Adrenal gland (tissue), 9 donors: ENCODE measurements at regions not wholly inside any gene's neighbourhood (a gene's known extent, or its start where the extent isn't known, plus 50 kb on each side); places are given as distances from the start of the nearest gene placed in this dataset.

Experiments
- DNase-seq, 7 donors: peaks; one replicate each; pipeline ENCODE4 v3.0.0-alpha.2; 2019 to 2020
- H3K27ac ChIP-seq, 5 donors: fragments of 200-600 bp; sonication (generic) in 4 of 5; 1 replicate in 3 of 5; 2 replicates in 2 of 5; pipeline versions ENCODE4 v1.5.1 to v1.8.0; 2016 to 2020; ENCODE audit warnings: mild to moderate bottlenecking in 1 of 5
- H3K27me3 ChIP-seq: fragments of 200-600 bp; 2 replicates; pipeline ENCODE4 v1.8.0; 2021
- H3K36me3 ChIP-seq, 2 donors: fragments of 200-600 bp; replicated peaks in 1 of 2; 1 replicate in 1 of 2; 2 replicates in 1 of 2; pipeline versions ENCODE4 v1.5.1 to v1.8.0; 2018 to 2022
- H3K4me1 ChIP-seq, 2 donors: fragments of 200-600 bp; replicated peaks in 1 of 2; 1 replicate in 1 of 2; 2 replicates in 1 of 2; pipeline versions ENCODE4 v1.5.1 to v1.8.0; 2018 to 2021
- H3K4me3 ChIP-seq, 4 donors: fragments of 200-600 bp; sonication (generic) in 3 of 4; one replicate each; pipeline ENCODE4 v1.5.1; 2016 to 2018
- H3K9me3 ChIP-seq, 3 donors: fragments of 200-600 bp; sonication (generic) in 1 of 3; replicated peaks in 1 of 3; 1 replicate in 2 of 3; 2 replicates in 1 of 3; pipeline versions ENCODE4 v1.5.1 to v1.8.0; 2016 to 2021
- POLR2A ChIP-seq, 2 donors: fragments of 450-650 bp; IDR thresholded peaks; one replicate each; pipeline ENCODE4 v1.6.1; 2017; ENCODE audit warnings: antibody characterized with exemption in 2 of 2, mild to moderate bottlenecking in 2 of 2, moderate library complexity in 1 of 2
- WGBS, 4 donors: extraction: QIAGEN DNeasy Blood & Tissue Kit in 2 of 4; methylation state at CpG; one replicate each; pipeline versions ENCODE4 v1.1.5 to v1.1.7; 2013 to 2017; 5-methylcytosine and 5-hydroxymethylcytosine counted together
- intact Hi-C, 2 donors: fragments of 100-400 bp; cut with DNase I; formaldehyde crosslinking; loops; one replicate each; pipeline versions ENCODE4 v1.14.1 to v1.15.0; 2022 to 2023
- TF ChIP-seq, protein P1 (sequence below), 6 experiments: fragments of 450-650 bp in 4 of 6; fragments of 200-600 bp in 2 of 6; sonication (generic) in 1 of 6; IDR thresholded peaks; 1 replicate in 5 of 6; 2 replicates in 1 of 6; pipeline versions ENCODE4 v1.5.1 to v1.8.0; 2016 to 2021; ENCODE audit warnings: antibody characterized with exemption in 6 of 6, mild to moderate bottlenecking in 2 of 6, moderate library complexity in 1 of 6
- donor health status: healthy with polysubstance abuse.
- donor health status: Bipolar disorder and iron deficiency.
- donor health status: DM: yes; HTN: yes; CAD: no.
- donor health status: DM: no; HTN: no; CAD: no.
- donor health status: DM: no; HTN: no; CAD: no.

DNA sequence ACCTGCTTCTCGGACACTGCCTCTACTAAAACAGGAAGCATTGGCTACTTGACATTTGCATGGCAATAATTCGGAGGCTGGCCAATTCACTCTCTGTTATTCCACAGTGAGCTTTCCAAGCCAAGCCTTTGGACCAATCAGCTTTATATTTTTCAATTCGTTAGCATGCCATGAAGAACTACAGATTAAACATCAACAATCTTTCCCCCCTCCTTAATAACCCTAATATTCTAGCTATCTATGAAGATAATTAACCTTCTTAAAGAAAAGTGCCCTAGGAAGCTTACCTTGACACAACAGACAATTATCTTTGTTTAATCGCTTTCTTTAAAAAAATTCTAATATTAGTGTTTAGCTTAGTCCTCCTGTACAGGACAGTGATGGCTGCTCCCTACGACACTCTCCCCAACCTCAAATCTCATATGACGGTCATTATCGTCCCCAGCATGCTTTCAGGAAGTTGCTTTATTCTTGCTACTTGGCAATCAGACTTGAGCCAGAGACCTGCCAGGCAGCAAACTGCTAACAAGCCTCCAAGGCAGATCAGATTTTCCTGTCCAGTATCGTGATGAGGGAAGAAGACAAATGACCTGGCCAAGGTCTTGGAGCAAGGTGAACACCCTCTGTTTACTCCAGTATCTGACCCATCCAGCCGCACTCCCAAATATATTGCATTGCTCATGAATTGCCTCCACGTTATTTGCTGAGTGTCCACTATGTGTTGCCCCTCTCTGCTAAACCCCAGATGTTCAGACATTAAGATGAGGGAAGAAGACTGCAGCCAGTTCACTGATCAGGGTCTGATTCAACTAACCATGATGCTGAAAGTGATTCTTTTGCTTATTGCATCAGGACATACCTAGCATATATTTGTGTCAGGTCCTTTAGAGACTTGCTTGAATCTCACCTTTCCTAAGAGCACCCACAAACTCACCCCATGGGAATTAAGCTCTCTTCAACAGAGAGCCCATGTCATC is 68.1 kb upstream of the LPP start:
- TF ChIP-seq, protein P1, sequence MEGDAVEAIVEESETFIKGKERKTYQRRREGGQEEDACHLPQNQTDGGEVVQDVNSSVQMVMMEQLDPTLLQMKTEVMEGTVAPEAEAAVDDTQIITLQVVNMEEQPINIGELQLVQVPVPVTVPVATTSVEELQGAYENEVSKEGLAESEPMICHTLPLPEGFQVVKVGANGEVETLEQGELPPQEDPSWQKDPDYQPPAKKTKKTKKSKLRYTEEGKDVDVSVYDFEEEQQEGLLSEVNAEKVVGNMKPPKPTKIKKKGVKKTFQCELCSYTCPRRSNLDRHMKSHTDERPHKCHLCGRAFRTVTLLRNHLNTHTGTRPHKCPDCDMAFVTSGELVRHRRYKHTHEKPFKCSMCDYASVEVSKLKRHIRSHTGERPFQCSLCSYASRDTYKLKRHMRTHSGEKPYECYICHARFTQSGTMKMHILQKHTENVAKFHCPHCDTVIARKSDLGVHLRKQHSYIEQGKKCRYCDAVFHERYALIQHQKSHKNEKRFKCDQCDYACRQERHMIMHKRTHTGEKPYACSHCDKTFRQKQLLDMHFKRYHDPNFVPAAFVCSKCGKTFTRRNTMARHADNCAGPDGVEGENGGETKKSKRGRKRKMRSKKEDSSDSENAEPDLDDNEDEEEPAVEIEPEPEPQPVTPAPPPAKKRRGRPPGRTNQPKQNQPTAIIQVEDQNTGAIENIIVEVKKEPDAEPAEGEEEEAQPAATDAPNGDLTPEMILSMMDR (IDR thresholded peaks at IDR 0.05) = no peak
- no peak for TF ChIP-seq POLR2A (IDR thresholded peaks at IDR 0.05)
- WGBS, 4 donors = 65 to 69% (median 67%) methylated on average over 10 of the region's 10 CpGs
- Histone ChIP-seq H3K36me3 (no peaks in the 10 kb centered on the region), H3K4me3 (no peak overlapping the region), H3K4me1 (no peaks in the 10 kb centered on the region), H3K27ac (no peak overlapping the region), H3K9me3 (no peaks in the 10 kb centered on the region), H3K27me3 (no peaks in the 10 kb centered on the region)
- intact Hi-C loops = no loop called here
- peak in 1 of 7 donors; percentile 24 for DNase-seq

DNA sequence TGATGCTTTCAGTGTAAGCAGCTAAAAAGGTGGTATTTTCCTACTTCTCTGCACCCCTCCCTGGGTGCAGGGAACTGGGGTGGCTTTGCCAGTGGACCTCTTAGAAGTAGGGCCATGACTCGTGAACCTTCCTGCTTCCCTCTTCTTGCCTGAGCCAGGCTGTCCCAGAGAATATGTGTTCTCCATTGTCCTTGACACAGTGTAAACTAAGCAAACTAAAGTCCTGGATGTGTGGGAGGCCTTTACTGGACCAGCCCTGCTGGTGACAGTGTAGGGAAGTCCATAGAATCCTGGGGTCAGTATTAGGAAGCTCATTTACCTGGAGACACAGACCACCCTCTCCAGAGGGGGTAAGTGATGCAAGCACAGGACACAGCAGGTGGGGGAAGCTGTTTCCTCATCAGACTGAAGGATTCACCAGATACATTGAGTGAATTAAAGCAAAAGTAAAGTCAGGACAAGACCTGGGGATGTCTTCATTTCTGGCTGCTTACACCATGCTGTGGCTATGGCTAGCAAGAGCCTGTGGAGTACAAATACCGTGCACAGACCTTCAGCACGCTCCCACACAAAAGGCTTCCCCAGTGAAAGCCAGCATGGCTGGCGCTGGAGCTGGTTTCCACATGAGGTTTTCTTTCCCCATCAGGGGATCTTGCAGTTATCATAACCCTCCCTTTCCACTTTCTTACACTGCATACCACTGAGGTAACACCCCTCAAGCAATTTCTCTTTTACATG is 64.8 kb upstream of the LPP start:
- no peaks in the 10 kb centered on the region for H3K27me3 ChIP-seq
- H3K36me3 ChIP-seq = no peaks in the 10 kb centered on the region
- no peaks in the 10 kb centered on the region for H3K9me3 ChIP-seq
- DNase-seq = no peak
- TF ChIP-seq POLR2A (IDR thresholded peaks at IDR 0.05) = no peak
- TF ChIP-seq, protein P1 (IDR thresholded peaks at IDR 0.05) = no peak
- intact Hi-C loops = no loop called here
- WGBS, 4 donors = 85 to 97% (median 89%) methylated on average over 4 of the region's 4 CpGs
- H3K4me3 ChIP-seq = no peak overlapping the region
- H3K4me1 ChIP-seq = no peaks in the 10 kb centered on the region
- H3K27ac ChIP-seq = no peak overlapping the region

DNA sequence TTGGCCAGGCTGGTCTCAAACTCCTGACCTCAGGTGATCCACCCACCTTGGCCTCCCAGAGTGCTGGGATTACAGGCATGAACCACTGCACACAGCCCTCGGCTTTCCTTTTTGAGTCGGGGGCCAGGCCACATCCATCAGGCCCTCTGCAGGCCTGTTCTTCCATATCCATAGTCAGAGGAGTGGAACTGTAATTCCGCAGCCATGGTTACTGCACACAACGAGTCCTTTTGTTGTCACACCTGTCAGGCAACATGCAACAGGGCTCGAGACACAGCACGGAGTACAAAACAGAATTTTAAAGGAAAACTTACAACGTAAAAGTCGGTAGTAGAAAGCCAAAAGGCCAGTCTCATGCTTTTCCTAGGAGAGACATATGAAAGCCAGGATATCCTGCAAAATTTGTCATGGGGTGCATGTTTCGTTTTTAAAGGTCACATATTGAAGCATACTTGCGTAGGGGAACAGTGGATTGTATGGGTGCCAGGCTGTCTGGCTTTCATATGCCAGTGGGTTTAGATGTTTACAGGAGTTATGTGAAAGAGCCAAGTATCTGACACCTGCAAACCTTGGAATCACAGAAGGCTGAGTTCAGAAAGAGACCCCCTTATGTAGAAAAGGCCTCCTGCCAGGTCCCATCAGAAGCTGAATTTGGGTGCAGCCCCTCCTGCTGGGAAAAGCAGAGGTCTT is 63.2 kb upstream of the LPP start:
- Histone ChIP-seq H3K4me3 (no peak overlapping the region), H3K27me3 (no peaks in the 10 kb centered on the region), H3K36me3 (no peaks in the 10 kb centered on the region), H3K9me3 (no peaks in the 10 kb centered on the region), H3K27ac (no peak overlapping the region), H3K4me1 (no peaks in the 10 kb centered on the region)
- DNase-seq = no peak
- WGBS, 4 donors = 86 to 91% (median 88%) methylated on average over 9 to 10 of the region's 10 CpGs
- TF ChIP-seq, protein P1 (IDR thresholded peaks at IDR 0.05) = no peak
- no peak for TF ChIP-seq POLR2A (IDR thresholded peaks at IDR 0.05)
- intact Hi-C loops = no loop called here

DNA sequence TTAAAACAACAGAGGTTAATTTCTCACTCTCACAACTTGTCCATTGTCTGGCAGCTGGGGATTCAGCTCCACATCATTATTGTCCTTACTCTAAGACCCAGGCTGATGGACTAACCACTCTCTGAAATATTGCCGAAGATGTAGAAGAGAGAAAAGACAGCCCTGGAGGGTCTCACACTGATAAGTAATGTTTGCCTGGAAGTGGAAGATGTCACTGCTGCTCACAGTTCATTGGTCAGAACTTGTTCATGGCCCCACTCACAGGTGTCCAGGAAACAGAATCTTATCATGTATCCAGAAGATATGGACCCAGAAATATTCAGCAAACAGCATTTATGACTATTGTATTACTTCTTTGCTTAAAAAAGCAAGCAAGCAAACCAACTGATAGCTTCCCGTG is 62.2 kb upstream of the LPP start:
- no peaks in the 10 kb centered on the region for H3K36me3 ChIP-seq
- H3K4me3 ChIP-seq = no peak overlapping the region
- no peak for DNase-seq
- TF ChIP-seq, protein P1 (IDR thresholded peaks at IDR 0.05) = no peak
- WGBS, 4 donors = 96 to 99% (median 97%) methylated on average over 2 of the region's 2 CpGs
- no peaks in the 10 kb centered on the region for H3K9me3 ChIP-seq
- H3K27me3 ChIP-seq = no peaks in the 10 kb centered on the region
- no peaks in the 10 kb centered on the region for H3K4me1 ChIP-seq
- no peak overlapping the region for H3K27ac ChIP-seq
- intact Hi-C loops = no loop called here
